G401.6 (cell line): ENCODE measurements at regions not wholly inside any gene's neighbourhood (a gene's known extent, or its start where the extent isn't known, plus 50 kb on each side); places are given as distances from the start of the nearest gene placed in this dataset.
"Not testable (repeated sequence)": the region's sequence is repeated elsewhere in the genome, so short reads cannot be mapped to it uniquely, and the experiment has no call there.

ENCODE experiments used
- FAIRE-seq: peaks from 2 replicates; lab custom pipeline; 2012; peaks lifted over from hg19 to GRCh38; lab: Jason Lieb, UNC

- FAIRE-seq = no peak
These were observed 815.5 kb downstream of the BRINP3 start for GRCh38 chr1:189662190-189662589.

DNA sequence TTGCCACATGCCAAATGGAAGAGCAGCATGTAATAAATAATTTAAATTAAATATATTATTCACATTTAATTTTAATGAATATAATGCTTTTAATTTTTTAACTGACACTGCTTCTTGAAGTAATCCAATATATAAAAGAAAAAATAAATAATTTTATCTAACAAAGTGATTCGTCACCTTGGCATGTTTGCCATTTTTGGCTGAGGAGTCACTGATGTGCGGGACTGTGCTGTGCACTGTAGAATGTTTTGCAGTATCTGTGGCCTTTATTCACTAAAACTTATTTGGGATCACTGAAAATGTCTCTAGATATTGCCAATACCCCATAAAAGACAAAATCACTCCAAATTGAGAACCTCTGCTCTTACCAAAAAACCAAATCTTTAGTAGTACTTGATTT lies 807.8 kb downstream of the BRINP3 start:
- no peak for FAIRE-seq

DNA sequence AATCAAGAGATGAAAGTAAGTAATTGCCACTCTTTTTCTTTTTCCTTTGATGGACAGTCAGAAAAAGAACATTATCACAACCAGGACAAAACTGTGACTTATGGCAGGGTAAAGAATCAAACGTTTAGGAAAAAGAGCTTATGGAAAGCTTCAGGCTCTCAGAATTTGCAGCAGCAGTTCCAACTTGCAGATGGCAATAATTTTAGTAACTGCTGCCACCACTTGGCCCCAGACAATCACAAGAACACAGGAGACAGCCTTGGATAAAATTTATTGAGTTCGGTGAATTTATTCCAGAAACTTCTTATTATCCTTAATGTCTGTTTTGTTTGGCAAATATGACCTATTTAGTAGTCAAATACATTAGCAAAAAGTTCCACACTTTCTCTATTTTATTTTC lies 804.4 kb downstream of the BRINP3 start:
- FAIRE-seq = no peak

- no peak for FAIRE-seq
These were observed 801.9 kb downstream of the BRINP3 start for GRCh38 chr1:189675712-189676244.

GRCh38 chr1:189678779-189679178 lies 798.9 kb downstream of the BRINP3 start:
- FAIRE-seq = no peak

DNA sequence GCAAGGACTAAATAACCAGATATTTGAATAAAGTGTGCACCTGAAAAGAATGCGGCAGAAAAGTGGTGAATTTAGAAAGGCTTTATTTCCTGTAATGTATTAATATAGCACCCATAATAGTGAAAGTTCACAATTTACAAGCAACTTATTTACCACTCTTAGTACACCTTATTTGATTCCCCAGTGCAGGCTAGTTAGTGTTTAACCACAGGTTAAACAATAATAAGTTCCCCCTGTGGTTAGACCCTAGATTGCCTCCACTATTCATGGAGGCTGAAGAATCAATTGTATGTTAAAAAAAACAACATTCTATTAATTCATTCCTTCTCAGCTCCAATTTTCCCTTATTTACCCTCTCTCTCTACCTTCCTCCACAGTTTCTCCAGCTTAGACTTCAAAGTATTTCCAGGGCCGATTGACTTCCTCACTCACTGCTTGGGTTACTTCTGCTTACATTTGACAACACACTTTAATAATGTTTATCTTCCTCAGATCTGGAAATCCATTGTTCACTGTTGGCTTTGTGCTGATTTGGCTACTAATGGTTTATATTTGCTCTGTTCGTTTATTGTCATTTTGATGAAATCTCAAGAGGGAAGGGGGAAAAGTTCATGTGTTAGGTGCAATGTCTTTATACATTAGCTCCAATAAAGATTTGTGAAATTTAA lies 796.3 kb downstream of the BRINP3 start:
- no peak for FAIRE-seq

DNA sequence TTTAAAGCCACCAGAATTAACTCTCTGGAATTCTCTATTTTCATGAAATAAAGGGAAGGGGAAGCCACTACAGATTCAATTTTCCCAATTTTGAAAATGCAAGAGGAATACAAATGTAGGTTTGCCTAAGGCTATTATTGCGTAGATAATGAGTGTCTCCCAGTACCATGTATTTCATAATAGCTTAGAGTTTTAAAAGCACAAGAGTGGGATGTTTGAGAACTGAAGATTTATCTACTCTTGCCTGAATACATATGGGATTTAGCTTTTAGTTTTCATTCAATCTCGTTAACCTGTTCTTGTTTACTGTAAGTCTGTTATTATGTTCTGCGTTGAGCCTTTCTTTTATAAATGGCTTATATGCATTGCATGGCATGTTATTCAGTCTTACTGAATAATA lies 795.1 kb downstream of the BRINP3 start:
- no peak for FAIRE-seq

GRCh38 chr1:189686288-189686687 lies 791.4 kb downstream of the BRINP3 start:
- FAIRE-seq = no peak

DNA sequence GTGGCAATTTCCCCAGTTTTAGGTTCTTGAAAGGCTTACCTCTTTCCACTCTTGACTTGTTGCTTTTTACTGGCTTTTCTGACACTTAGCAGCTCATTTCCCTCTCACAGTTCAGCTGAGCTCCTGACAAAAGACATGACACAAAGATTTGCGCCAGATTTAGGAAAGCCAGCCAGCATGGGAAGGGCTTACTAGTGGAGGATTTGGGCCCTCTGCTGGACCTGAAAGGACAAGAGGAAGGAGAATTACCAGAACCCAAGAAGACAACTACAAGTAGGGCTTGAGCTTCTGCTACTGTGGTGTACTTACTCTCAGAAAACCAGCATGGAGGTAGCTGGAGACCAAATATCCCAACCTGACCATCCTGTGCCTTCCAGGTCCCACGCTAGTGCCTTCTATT lies 784.5 kb downstream of the BRINP3 start:
- no peak for FAIRE-seq

DNA sequence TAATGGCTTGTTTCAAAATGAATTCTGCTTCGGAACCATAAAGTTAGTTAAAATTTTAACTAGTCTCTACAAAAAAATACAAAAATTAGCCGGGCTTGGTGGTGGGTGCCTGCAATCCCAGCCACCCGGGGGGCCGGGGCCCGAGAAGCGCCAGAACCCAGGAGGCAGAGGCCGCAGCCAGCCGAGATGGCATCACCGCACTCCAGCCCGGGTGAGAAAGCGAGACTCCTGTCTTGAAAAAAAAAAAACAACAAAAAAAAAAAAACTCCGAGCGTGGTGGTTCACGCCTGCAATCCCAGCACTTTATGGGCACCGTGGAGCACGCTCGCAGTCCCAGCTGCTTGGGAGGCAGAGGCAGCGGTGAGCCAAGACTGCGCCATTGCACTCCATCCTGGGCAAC lies 781.4 kb downstream of the BRINP3 start:
- FAIRE-seq = no peak

DNA sequence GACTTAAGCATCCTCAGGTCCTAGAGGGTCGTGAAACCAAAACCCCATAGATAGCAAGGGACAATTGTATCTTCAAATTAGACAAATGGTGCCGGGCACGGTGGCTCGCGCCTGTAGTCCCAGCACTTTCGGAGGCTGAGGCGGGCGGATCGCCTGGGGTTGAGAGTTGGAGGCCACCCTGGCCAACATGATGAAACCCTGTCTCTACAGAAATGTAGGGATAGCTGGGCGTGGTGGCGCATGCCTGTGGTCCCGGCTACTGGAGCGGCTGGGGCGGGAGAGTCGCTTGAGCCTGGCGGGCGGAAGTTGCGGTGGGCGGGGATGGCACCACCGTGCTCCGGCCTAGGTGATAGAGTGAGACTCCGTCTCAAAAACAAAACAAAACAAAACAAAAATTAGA lies 780.6 kb downstream of the BRINP3 start:
- no peak for FAIRE-seq

DNA sequence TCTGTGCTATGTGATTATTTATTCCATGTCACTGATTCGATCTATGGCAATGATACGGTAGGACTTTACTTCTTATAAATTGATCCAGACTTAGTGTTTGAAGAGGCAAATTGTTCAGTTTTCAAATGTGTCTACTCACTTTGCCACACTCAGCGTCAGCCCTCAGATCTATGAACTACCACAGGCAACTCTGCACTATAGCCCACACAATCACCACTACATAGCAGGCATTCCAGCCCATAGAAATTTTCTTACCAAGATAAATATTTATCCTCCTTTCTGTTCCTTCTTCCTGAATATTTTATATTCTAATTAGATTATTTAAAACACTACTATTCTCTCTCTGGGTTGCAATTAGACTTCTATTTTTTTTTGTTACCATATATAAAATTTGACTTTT lies 776.1 kb downstream of the BRINP3 start:
- no peak for FAIRE-seq

GRCh38 chr1:189706594-189706993 lies 771.1 kb downstream of the BRINP3 start:
- FAIRE-seq = no peak

DNA sequence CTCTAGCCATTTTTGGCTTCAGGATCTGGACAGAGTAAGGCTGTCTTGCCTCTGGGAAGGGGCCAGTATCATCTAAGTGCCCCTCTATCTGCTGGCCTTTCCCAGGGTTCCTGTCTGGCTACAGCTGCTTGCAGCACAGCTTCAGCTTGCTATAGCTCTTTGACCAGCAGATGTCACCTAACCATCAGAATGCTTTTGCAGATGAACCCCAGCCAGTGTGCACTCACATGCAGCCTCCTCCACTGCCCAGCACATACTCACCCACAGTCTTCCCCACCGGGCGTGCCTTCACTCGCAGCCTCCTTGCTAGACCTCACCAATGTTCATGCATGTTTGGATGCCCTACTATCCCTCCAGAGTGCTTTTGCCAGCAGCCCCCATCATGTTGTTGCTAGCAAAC lies 769.0 kb downstream of the BRINP3 start:
- FAIRE-seq = no peak

GRCh38 chr1:189718147-189718795 lies 759.4 kb downstream of the BRINP3 start:
- FAIRE-seq = not testable (repeated sequence)

- no peak for FAIRE-seq
These were observed 750.9 kb downstream of the BRINP3 start for GRCh38 chr1:189726806-189727205.

DNA sequence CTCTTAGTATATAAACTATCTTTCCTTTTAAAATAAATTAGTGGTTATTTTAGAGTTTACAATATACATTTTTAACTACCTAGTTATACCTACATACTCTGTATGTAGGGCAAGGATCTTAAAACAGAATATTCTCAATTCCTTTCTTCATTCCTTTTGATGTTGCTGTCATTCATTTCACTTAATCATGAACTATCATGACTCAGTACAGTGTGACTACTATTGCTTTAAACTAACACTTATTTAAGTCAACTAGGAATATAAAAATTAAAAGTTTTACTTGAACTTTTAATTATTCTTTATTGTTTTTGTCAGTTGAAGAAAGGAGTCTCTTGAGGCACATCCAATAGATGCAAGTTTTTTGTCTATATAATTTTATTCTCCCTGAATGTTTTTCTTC lies 726.4 kb downstream of the BRINP3 start:
- FAIRE-seq = no peak

DNA sequence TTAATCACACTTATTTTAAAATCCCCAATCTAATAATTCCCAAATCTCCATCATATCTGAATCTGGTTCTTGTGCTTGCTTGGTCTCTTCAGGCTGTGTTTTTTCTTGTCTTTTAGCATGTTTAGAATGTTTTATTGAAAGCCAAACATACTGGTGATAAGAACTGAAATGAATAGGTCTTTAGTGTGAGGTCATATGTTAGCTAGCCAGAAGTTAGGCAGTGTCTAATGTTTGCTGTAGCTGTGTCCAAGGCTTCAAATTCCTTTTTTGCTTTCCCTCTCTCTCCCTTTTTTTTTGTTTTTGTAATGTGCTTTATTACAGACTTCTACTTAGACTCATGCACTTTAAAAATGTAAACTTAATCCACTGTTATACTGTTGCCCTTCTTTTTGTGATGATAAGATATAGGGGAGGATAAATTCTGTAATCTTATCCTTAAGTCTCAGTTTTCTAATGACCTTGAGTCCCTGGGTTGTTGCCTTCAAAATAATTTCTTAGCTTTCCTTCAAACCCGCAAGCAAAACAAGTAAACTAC lies 725.1 kb downstream of the BRINP3 start:
- FAIRE-seq = no peak

- not testable (repeated sequence) for FAIRE-seq
These were observed 722.6 kb downstream of the BRINP3 start for GRCh38 chr1:189755100-189755499.

GRCh38 chr1:189764391-189765320 lies 713.0 kb downstream of the BRINP3 start:
- FAIRE-seq = no peak

DNA sequence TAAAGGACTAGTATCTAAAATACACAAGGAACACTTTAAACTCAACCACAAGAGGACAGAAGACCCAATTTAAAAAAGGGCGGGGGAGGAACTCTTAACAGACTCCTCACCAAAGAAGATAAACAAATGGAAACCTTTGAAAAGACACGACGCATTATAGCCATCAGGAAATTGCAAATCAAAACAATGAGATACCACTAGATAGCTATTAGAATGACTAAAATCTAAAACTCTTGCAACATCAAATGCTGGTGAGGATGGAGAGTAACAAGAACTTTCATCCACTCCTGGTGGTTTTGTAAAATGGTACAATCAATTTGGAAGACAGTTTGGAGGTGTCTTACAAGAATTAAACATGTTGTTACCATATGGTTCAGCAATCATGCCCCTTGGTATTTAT lies 708.2 kb downstream of the BRINP3 start:
- FAIRE-seq = no peak

DNA sequence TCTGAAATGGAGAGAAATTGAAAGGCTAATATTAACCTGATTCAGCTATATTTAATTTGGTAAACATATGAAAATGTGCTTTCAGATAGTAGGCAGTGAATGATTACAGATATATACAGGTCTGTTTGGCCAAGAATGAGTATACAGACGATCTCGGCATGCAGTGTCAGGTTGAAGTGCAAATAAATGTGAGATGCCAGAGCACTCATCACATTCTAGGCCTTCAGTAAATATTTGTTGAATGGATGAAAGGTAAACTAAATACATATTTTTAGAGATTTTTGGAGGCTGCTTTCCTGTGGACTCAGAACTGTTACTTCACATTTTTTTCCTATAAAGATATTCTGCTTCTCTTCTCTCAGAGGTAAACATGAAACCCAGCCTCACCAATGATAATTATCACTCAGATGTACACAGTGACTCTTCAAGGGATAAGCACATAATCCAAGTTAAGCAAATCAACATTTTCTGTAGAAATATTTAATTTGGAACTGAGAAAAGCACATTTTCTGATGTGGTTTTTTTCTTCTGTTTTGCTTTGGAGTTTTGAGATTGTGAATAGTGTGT lies 702.9 kb downstream of the BRINP3 start:
- FAIRE-seq = no peak
